ENCODE measurements at regions not wholly inside any gene's neighbourhood (a gene's known extent, or its start where the extent isn't known, plus 50 kb on each side); places are given as distances from the start of the nearest gene placed in this dataset.

DNA sequence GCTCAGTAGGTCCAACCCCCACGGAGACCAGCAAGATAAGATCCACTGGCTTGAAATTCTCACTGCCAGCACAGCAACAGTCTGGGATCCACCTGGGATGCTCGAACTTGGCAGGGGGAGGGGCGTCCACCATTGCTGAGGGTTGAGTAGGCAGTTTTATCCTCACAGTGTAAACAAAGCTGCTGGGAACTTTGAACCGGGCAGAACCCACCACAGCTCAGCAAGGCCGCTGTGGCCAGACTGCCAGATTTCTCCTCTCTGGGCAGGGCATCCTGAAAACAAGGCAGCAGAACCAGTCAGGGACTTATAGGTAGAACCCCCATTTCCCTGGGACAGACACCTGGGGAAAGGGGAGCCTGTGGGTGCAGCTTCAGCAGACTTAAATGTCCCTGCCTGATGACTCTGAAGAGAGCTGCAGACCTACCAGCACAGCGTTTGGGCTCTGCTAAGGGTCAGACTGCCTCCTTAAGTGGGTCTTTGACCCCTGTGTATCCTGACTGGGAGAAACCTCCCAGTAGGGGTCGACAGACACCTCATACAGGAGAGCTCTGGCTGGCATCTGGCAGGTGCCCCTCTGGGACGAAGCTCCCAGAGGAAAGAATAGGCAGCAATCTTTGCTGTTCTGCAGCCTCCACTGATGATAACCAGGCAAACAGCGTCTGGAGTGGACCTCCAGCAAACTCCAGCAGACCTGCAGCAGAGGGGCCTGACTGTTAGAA is 782.4 kb upstream of the EYS start:
- H3K4me3 ChIP-seq (ENCODE audit: low read depth, low read length) = no peak overlapping the region
- TF ChIP-seq, protein P1, sequence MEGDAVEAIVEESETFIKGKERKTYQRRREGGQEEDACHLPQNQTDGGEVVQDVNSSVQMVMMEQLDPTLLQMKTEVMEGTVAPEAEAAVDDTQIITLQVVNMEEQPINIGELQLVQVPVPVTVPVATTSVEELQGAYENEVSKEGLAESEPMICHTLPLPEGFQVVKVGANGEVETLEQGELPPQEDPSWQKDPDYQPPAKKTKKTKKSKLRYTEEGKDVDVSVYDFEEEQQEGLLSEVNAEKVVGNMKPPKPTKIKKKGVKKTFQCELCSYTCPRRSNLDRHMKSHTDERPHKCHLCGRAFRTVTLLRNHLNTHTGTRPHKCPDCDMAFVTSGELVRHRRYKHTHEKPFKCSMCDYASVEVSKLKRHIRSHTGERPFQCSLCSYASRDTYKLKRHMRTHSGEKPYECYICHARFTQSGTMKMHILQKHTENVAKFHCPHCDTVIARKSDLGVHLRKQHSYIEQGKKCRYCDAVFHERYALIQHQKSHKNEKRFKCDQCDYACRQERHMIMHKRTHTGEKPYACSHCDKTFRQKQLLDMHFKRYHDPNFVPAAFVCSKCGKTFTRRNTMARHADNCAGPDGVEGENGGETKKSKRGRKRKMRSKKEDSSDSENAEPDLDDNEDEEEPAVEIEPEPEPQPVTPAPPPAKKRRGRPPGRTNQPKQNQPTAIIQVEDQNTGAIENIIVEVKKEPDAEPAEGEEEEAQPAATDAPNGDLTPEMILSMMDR (IDR thresholded peaks at IDR 0.05; ENCODE audit: borderline replicate concordance, insufficient read depth, low read depth, low read length) = no peak

DNA sequence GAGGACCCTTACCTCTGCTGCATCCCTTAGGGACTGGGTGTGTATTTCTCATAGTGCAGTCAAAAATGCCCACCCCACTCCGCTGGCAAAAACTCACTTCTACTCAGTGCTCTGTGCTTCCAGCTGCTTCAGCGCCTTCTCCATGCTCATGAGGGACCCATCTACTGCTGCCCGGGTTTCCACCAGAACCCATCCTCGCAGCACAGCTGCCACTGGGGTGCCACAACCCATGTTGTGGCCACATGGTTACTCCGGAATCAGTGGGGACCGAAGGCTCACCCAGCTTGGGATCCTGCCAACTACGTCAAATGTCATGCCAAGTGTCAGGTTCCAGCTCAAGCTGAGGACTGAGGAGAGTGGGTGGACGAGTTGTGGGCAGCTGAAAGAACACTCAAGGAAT is 774.2 kb upstream of the EYS start:
- H3K4me3 ChIP-seq (ENCODE audit: low read depth, low read length) = no peak overlapping the region
- TF ChIP-seq, protein P1 (IDR thresholded peaks at IDR 0.05; ENCODE audit: borderline replicate concordance, insufficient read depth, low read depth, low read length) = no peak

DNA sequence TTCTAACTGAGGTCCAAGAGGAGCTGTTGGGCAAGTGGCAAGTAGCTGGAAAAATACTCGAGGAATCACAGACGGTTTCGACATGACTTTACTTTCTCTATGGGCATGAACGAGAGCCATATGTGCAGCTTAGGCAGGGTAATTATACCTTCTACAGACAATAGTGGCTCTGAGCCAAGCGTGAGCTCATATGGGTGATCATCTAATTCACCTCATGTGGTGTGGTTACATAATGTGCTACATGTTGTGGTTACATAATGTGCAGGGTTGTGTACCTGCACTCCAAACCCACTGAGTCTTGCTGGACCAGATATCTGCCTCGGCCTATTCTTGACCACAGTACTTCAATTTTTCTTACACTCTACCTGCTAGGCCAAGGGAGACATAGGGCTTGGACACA is 771.7 kb upstream of the EYS start:
- no peak overlapping the region for H3K4me3 ChIP-seq (ENCODE audit: low read depth, low read length)
- TF ChIP-seq, protein P1 (IDR thresholded peaks at IDR 0.05; ENCODE audit: borderline replicate concordance, insufficient read depth, low read depth, low read length) = no peak

- TF ChIP-seq, protein P1 (IDR thresholded peaks at IDR 0.05; ENCODE audit: borderline replicate concordance, insufficient read depth, low read depth, low read length) = no peak
- no peak overlapping the region for H3K4me3 ChIP-seq (ENCODE audit: low read depth, low read length)
Observed at GRCh38 chr6:66435321-66435720, 728.3 kb upstream of the EYS start.

GRCh38 chr6:66429210-66429609 is 722.2 kb upstream of the EYS start:
- no peak overlapping the region for H3K4me3 ChIP-seq (ENCODE audit: low read depth, low read length)
- TF ChIP-seq, protein P1 (IDR thresholded peaks at IDR 0.05; ENCODE audit: borderline replicate concordance, insufficient read depth, low read depth, low read length) = no peak

GRCh38 chr6:66423047-66423446 is 716.0 kb upstream of the EYS start:
- no peak overlapping the region for H3K4me3 ChIP-seq (ENCODE audit: low read depth, low read length)
- TF ChIP-seq, protein P1 (IDR thresholded peaks at IDR 0.05; ENCODE audit: borderline replicate concordance, insufficient read depth, low read depth, low read length) = no peak

GRCh38 chr6:66421570-66421969 is 714.5 kb upstream of the EYS start:
- no peak overlapping the region for H3K4me3 ChIP-seq (ENCODE audit: low read depth, low read length)
- TF ChIP-seq, protein P1 (IDR thresholded peaks at IDR 0.05; ENCODE audit: borderline replicate concordance, insufficient read depth, low read depth, low read length) = no peak

Measured in GM12875 (cell line).